NCI-H774 (cell line): ENCODE measurements at regions not wholly inside any gene's neighbourhood (a gene's known extent, or its start where the extent isn't known, plus 50 kb on each side); places are given as distances from the start of the nearest gene placed in this dataset.
"Not testable (repeated sequence)": the region's sequence is repeated elsewhere in the genome, so short reads cannot be mapped to it uniquely, and the experiment has no call there.

Source experiments
- DNase-seq: peaks from one replicate; lab custom pipeline; 2025; lab: John Stamatoyannopoulos, UW

- no peak for DNase-seq
These were observed 58.0 kb upstream of the SLC25A48 start for GRCh38 chr5:135776457-135776856.

- DNase-seq, result no peak
These were observed 72.7 kb upstream of the SLC25A48 start for GRCh38 chr5:135761746-135762145.

GRCh38 chr5:135759149-135759784 lies 75.2 kb upstream of the SLC25A48 start:
- DNase-seq, result no peak

- DNase-seq, result no peak
These were observed 80.5 kb upstream of the SLC25A48 start for GRCh38 chr5:135753990-135754389.

GRCh38 chr5:135750506-135750905 lies 84.0 kb upstream of the SLC25A48 start:
- DNase-seq, result no peak

- no peak for DNase-seq
These were observed 86.6 kb upstream of the SLC25A48 start for GRCh38 chr5:135747824-135748223.

GRCh38 chr5:135745897-135746500 lies 88.5 kb upstream of the SLC25A48 start:
- DNase-seq, result no peak

- DNase-seq, result no peak
These were observed 90.6 kb upstream of the SLC25A48 start for GRCh38 chr5:135743705-135744411.

GRCh38 chr5:135743181-135743580 lies 91.3 kb upstream of the SLC25A48 start:
- DNase-seq, result no peak

GRCh38 chr5:135742240-135742639 lies 92.2 kb upstream of the SLC25A48 start:
- not testable (repeated sequence) for DNase-seq

- DNase-seq, result no peak
These were observed 93.4 kb upstream of the SLC25A48 start for GRCh38 chr5:135741040-135741439.

- DNase-seq, result no peak
These were observed 94.0 kb upstream of the SLC25A48 start for GRCh38 chr5:135740475-135740874.

- DNase-seq, result no peak
These were observed 95.0 kb upstream of the SLC25A48 start for GRCh38 chr5:135739383-135739981.

- DNase-seq, result no peak
These were observed 95.9 kb upstream of the SLC25A48 start for GRCh38 chr5:135738564-135738875.

GRCh38 chr5:135737701-135738563 lies 96.5 kb upstream of the SLC25A48 start:
- no peak for DNase-seq

GRCh38 chr5:135736952-135737351 lies 97.5 kb upstream of the SLC25A48 start:
- not testable (repeated sequence) for DNase-seq

GRCh38 chr5:135735831-135736230 lies 98.6 kb upstream of the SLC25A48 start:
- no peak for DNase-seq

- not testable (repeated sequence) for DNase-seq
These were observed 99.5 kb upstream of the SLC25A48 start for GRCh38 chr5:135734956-135735355.

GRCh38 chr5:135731034-135731433 lies 103.4 kb upstream of the SLC25A48 start:
- DNase-seq, result not testable (repeated sequence)

- DNase-seq, result not testable (repeated sequence)
These were observed 104.3 kb upstream of the SLC25A48 start for GRCh38 chr5:135730161-135730560.

GRCh38 chr5:135729321-135729786 lies 105.1 kb upstream of the SLC25A48 start:
- no peak for DNase-seq

GRCh38 chr5:135724617-135725016 lies 109.8 kb upstream of the SLC25A48 start:
- DNase-seq, result no peak
